Kidney (tissue), 13 donors: ENCODE measurements at regions not wholly inside any gene's neighbourhood (a gene's known extent, or its start where the extent isn't known, plus 50 kb on each side); places are given as distances from the start of the nearest gene placed in this dataset.

Source experiments
- DNase-seq, 5 donors: peaks; one replicate each; pipeline ENCODE4 v3.0.0-alpha.2; 2013 to 2020
- FAIRE-seq: peaks from 2 replicates; lab custom pipeline; 2012; peaks lifted over from hg19 to GRCh38; lab: Jason Lieb, UNC
- H3K27ac ChIP-seq, 2 donors: one replicate each; pipeline ENCODE4 v1.7.0; 2013; ENCODE audit warnings: low read depth in 2 of 2, low read length in 2 of 2, inconsistent platforms in 1 of 2
- H3K27me3 ChIP-seq: one replicate; pipeline ENCODE4 v1.7.1; 2013; ENCODE audit warnings: low read length, inconsistent platforms; ENCODE audit not compliant: control insufficient read depth, insufficient read depth
- H3K36me3 ChIP-seq, 3 donors: one replicate each; pipeline versions ENCODE4 v1.7.0 to v1.7.1; 2013; ENCODE audit warnings: low read length in 3 of 3, control low read depth in 1 of 3, inconsistent platforms in 1 of 3; ENCODE audit not compliant: insufficient read depth in 3 of 3, control insufficient read depth in 2 of 3
- H3K4me1 ChIP-seq, 3 donors: one replicate each; pipeline versions ENCODE4 v1.7.0 to v1.7.1; 2013; ENCODE audit warnings: low read length in 3 of 3, inconsistent platforms in 1 of 3, low read depth in 1 of 3; ENCODE audit not compliant: control insufficient read depth in 2 of 3, insufficient read depth in 2 of 3
- H3K4me3 ChIP-seq, 3 donors: one replicate each; pipeline versions ENCODE4 v1.7.0 to v1.8.1; 2013; ENCODE audit warnings: low read length in 3 of 3, control low read depth in 1 of 3, inconsistent platforms in 1 of 3
- H3K9ac ChIP-seq, 3 donors: one replicate each; pipeline versions ENCODE4 v1.7.0 to v1.7.1; 2013; ENCODE audit warnings: low read length in 3 of 3, control low read depth in 1 of 3, inconsistent platforms in 1 of 3
- H3K9me3 ChIP-seq, 3 donors: one replicate each; pipeline versions ENCODE4 v1.7.0 to v1.7.1; 2013; ENCODE audit warnings: low read length in 3 of 3, control low read depth in 1 of 3, inconsistent platforms in 1 of 3; ENCODE audit not compliant: control insufficient read depth in 2 of 3, insufficient read depth in 1 of 3
- intact Hi-C: fragments of 100-400 bp; cut with DNase I; formaldehyde crosslinking; loops from one replicate; pipeline ENCODE4 v1.11.1; 2022
- TF ChIP-seq, protein P1 (sequence below): IDR thresholded peaks from 3 replicates; pipeline ENCODE4 v1.5.1; 2012; ENCODE audit warnings: mild to moderate bottlenecking, moderate library complexity, borderline replicate concordance; ENCODE audit not compliant: insufficient read depth; ENCODE audit errors: extremely low read depth
- donor health status: control.
- donor health status: control.
- donor health status: control.
- donor health status: control.
- donor health status: control.
- donor health status: DM: yes; HTN: yes; CAD: no.
- donor health status: Normal renal cell carcinoma (clear cell type).

DNA sequence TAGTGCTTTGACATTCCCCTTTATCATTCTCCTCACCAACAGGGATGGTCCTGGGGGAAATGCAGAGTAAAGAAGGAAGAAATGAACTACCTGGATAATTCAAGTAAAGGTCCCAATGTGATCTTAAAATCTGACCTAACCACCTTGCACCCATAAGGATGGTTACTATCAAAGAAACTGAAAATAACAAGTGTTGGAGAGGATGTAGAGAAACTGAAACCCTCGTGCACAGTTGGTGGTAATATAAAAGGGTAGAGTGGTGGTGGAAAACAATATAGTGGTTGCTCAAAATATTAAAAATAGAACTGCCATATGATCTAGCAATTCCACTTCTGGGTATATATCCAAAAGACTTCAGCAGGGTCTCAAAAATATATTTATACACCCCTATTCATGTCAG lies 298.6 kb upstream of the PPARGC1A start:
- FAIRE-seq: no peak
- intact Hi-C loops: no loop called here

DNA sequence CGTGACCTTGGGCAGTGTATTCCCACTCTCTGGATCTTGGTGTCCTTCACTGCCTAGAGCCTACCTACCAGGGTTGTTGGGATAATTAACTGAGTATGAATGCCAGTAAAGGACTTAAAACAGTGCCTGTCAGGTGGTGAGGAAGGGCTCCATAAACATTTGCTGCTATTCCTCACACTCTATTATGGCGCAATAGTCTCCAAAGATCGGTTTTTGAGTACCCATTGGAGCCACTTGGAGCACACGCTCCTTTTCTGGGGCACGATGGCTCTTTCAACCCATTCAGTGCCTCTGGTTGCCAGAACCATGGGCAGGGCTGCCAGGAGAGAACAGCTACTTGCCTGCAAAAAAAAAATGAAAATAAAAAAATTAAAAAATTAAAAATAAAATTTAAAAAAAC lies 296.6 kb upstream of the PPARGC1A start:
- Histone ChIP-seq H3K4me1 (no peaks in the 10 kb centered on the region), H3K27me3 (no peaks in the 10 kb centered on the region), H3K27ac (no peak overlapping the region), H3K9ac (no peak overlapping the region), H3K36me3 (no peaks in the 10 kb centered on the region), H3K4me3 (no peak overlapping the region), H3K9me3 (no peaks in the 10 kb centered on the region)
- DNase-seq (no peak), FAIRE-seq (no peak)
- TF ChIP-seq, protein P1, sequence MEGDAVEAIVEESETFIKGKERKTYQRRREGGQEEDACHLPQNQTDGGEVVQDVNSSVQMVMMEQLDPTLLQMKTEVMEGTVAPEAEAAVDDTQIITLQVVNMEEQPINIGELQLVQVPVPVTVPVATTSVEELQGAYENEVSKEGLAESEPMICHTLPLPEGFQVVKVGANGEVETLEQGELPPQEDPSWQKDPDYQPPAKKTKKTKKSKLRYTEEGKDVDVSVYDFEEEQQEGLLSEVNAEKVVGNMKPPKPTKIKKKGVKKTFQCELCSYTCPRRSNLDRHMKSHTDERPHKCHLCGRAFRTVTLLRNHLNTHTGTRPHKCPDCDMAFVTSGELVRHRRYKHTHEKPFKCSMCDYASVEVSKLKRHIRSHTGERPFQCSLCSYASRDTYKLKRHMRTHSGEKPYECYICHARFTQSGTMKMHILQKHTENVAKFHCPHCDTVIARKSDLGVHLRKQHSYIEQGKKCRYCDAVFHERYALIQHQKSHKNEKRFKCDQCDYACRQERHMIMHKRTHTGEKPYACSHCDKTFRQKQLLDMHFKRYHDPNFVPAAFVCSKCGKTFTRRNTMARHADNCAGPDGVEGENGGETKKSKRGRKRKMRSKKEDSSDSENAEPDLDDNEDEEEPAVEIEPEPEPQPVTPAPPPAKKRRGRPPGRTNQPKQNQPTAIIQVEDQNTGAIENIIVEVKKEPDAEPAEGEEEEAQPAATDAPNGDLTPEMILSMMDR: no peak
- intact Hi-C loops: no loop called here

More for the DNA sequence above, 298.6 kb upstream of the PPARGC1A start:
- Histone ChIP-seq H3K9ac (no peak overlapping the region), H3K9me3 (no peaks in the 10 kb centered on the region), H3K4me3 (no peak overlapping the region), H3K36me3 (no peaks in the 10 kb centered on the region), H3K4me1 (peaks cover 0 to 5% (median 0%) of the 10 kb centered on the region in 3 donors), H3K27ac (no peak overlapping the region), H3K27me3 (no peaks in the 10 kb centered on the region)
- no peak for DNase-seq
- TF ChIP-seq, protein P1: no peak

DNA sequence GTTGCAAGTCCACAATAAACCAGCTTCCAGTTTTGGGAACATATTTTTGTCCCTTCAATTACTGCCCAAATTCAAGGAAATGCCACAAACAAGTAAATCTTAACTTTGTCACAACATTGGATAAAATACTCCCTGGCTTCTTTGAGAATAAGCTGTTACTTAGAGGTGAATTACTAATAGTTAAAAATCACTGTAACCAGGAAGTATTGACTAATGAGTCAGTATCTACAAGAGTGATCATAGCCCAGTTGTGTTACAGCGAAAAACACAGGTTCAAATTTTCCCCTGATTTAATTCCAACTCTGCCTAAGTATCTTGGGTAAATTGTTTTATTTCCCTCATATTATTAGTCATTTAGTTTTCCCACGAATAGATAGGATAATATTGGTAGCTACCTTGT lies 291.2 kb upstream of the PPARGC1A start:
- Histone ChIP-seq H3K4me3 (no peak overlapping the region), H3K36me3 (no peaks in the 10 kb centered on the region), H3K27ac (no peak overlapping the region), H3K27me3 (no peaks in the 10 kb centered on the region), H3K4me1 (no peaks in the 10 kb centered on the region), H3K9me3 (no peaks in the 10 kb centered on the region), H3K9ac (no peak overlapping the region)
- TF ChIP-seq, protein P1: no peak
- FAIRE-seq (no peak), DNase-seq (no peak)
- intact Hi-C loops: no loop called here

DNA sequence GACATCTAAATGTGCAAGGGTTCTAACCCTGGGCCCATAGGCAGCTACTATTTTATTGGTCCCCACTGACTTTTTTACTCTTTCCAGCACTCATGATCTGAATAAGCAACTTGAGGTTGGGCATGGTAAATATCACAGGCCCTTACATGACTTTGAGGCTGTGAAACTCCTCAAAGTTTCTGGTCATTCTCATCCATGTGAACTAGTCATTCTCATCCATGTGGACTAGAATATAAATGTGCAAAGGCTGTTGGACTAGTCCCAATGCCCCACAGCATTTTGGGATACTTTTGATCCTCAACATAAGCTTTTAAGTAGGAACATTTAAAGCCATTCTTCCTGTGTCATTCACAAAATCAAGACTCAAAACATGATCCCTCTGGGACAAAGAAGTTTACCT lies 290.7 kb upstream of the PPARGC1A start:
- Histone ChIP-seq H3K9me3 (no peaks in the 10 kb centered on the region), H3K27ac (no peak overlapping the region), H3K27me3 (no peaks in the 10 kb centered on the region), H3K36me3 (no peaks in the 10 kb centered on the region), H3K9ac (peak overlapping the region in 1 of 3 donors; percentile 37), H3K4me3 (no peak overlapping the region), H3K4me1 (no peaks in the 10 kb centered on the region)
- FAIRE-seq (no peak), DNase-seq (no peak)
- intact Hi-C loops: no loop called here
- TF ChIP-seq, protein P1: no peak
